Gastrocnemius medialis (tissue), 4 donors: ENCODE measurements at regions not wholly inside any gene's neighbourhood (a gene's known extent, or its start where the extent isn't known, plus 50 kb on each side); places are given as distances from the start of the nearest gene placed in this dataset.

Experiments used
- ATAC-seq, 2 donors: fragments of 150-250 bp; one replicate each; pipeline ENCODE4 v1.9.1; 2016
- DNase-seq, 2 donors: peaks; one replicate each; pipeline ENCODE4 v3.0.0-alpha.2; 2019
- H3K27ac ChIP-seq, 4 donors: fragments of 200-600 bp; sonication (generic); 1 replicate in 1 of 4; 2 replicates in 3 of 4; pipeline ENCODE4 v1.5.1; 2016 to 2018; ENCODE audit warnings: mild to moderate bottlenecking in 2 of 4, moderate library complexity in 1 of 4
- H3K27me3 ChIP-seq, 3 donors: fragments of 200-600 bp; sonication (generic) in 2 of 3; 1 replicate in 1 of 3; 2 replicates in 2 of 3; pipeline versions ENCODE4 v1.5.1 to v1.6.0; 2016 to 2019; ENCODE audit warnings: mild to moderate bottlenecking in 1 of 3, moderate library complexity in 1 of 3
- H3K36me3 ChIP-seq, 2 donors: fragments of 200-600 bp; sonication (generic) in 1 of 2; one replicate each; pipeline ENCODE4 v1.5.1; 2017 to 2018
- H3K4me1 ChIP-seq, 2 donors: fragments of 200-600 bp; sonication (generic) in 1 of 2; one replicate each; pipeline ENCODE4 v1.5.1; 2016 to 2017; ENCODE audit warnings: mild to moderate bottlenecking in 2 of 2
- H3K4me3 ChIP-seq, 4 donors: fragments of 200-600 bp; sonication (generic) in 3 of 4; 1 replicate in 1 of 4; 2 replicates in 3 of 4; pipeline ENCODE4 v1.5.1; 2016 to 2019; ENCODE audit warnings: mild to moderate bottlenecking in 2 of 4
- H3K9me3 ChIP-seq, 3 donors: fragments of 200-600 bp; sonication (generic) in 2 of 3; 1 replicate in 1 of 3; 2 replicates in 2 of 3; pipeline ENCODE4 v1.5.1; 2016 to 2019
- POLR2A ChIP-seq, 2 donors: fragments of 450-650 bp; IDR thresholded peaks; one replicate each; pipeline ENCODE4 v1.6.1; 2017; ENCODE audit warnings: antibody characterized with exemption in 2 of 2, mild to moderate bottlenecking in 2 of 2, moderate library complexity in 2 of 2
- in situ Hi-C, 4 donors: fragments of 200-750 bp; cut with MboI; loops; one replicate each; pipeline versions ENCODE4 v1.15.0 to v1.8.0; 2017; ENCODE audit warnings: low sequenced_read_pairs in 4 of 4
- intact Hi-C: fragments of 100-400 bp; cut with DNase I; formaldehyde crosslinking; loops from one replicate; pipeline ENCODE4 v1.15.1; 2023; ENCODE audit warnings: low total_unique reads
- TF ChIP-seq, protein P1 (sequence below), 5 experiments: fragments of 450-650 bp in 3 of 5; fragments of 200-600 bp in 2 of 5; sonication (generic) in 2 of 5; IDR thresholded peaks in 4 of 5; conservative IDR thresholded peaks in 1 of 5; 1 replicate in 4 of 5; 2 replicates in 1 of 5; pipeline ENCODE4 v1.5.1; 2016 to 2019; ENCODE audit warnings: antibody characterized with exemption in 5 of 5, mild to moderate bottlenecking in 3 of 5, moderate library complexity in 3 of 5

DNA sequence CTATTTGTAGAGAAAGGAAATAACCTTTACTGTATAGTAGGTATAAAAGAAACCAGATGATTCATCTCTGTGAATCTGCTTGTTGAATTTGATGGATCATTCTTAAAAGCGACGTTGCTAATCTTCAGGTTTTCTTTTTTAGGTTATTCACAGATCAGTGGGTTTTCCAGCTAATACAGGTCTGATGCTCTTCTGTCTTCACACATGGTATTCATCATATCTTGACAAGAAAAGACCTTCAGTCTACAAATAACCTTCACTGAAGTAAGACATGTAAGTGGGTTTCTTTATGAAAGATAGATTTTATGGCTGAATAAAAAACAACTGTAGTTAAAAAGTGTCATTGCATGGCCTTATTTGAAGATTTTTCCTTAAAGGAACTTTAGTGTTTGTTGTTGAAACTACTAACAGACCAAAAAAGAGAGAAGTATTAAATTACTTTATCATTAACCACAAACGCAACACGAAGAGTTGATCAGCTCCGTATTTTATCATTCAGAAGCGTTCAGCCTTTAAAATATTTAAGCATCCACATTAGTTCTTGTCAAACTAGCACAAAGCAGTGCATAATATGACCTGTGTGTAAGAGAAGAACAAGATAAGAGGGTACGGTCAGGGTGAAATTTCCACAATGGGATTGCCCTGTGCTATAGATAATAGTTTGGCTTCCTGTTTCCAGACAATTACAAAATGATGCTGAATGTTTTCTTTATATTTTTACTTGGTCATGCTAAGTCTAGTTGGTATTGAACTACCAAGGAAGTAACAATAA lies 299.5 kb downstream of the MZT1 start:
- Histone ChIP-seq H3K27ac (no peak overlapping the region), H3K9me3 (no peaks in the 10 kb centered on the region), H3K27me3 (no peaks in the 10 kb centered on the region), H3K4me3 (no peak overlapping the region), H3K36me3 (no peaks in the 10 kb centered on the region), H3K4me1 (no peaks in the 10 kb centered on the region)
- in situ Hi-C loops (no loop called here), intact Hi-C loops (no loop called here)
- TF ChIP-seq POLR2A (IDR thresholded peaks at IDR 0.05), result no peak
- TF ChIP-seq, protein P1, sequence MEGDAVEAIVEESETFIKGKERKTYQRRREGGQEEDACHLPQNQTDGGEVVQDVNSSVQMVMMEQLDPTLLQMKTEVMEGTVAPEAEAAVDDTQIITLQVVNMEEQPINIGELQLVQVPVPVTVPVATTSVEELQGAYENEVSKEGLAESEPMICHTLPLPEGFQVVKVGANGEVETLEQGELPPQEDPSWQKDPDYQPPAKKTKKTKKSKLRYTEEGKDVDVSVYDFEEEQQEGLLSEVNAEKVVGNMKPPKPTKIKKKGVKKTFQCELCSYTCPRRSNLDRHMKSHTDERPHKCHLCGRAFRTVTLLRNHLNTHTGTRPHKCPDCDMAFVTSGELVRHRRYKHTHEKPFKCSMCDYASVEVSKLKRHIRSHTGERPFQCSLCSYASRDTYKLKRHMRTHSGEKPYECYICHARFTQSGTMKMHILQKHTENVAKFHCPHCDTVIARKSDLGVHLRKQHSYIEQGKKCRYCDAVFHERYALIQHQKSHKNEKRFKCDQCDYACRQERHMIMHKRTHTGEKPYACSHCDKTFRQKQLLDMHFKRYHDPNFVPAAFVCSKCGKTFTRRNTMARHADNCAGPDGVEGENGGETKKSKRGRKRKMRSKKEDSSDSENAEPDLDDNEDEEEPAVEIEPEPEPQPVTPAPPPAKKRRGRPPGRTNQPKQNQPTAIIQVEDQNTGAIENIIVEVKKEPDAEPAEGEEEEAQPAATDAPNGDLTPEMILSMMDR (IDR thresholded peaks at IDR 0.05 in 4 of 5, conservative IDR thresholded peaks at IDR 0.05 in 1 of 5), result no peak
- no peak for DNase-seq
- ATAC-seq, result no peak

DNA sequence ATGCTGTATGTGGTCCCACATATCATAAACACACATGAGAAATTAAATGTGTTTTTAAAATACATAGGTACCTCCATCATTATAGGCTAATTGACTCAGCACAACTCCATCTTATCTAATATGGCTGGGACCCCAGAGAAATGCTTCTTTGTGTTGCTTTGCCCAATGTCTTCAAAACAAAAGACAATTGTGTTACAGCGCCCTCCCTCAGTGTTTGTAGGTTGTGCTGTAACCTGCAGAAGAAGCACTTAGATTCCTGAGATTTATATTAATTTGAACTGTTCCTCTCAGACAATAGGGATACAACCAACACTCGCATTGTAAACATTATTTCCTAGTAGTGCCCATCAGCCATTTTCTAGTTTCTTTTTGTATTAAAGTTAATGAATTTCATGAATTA lies 303.4 kb downstream of the MZT1 start:
- TF ChIP-seq, protein P1 (IDR thresholded peaks at IDR 0.05 in 4 of 5, conservative IDR thresholded peaks at IDR 0.05 in 1 of 5), result no peak
- no peak for TF ChIP-seq POLR2A (IDR thresholded peaks at IDR 0.05)
- H3K4me3 ChIP-seq, result no peak overlapping the region
- H3K9me3 ChIP-seq, result no peaks in the 10 kb centered on the region
- intact Hi-C loops, result no loop called here
- H3K27me3 ChIP-seq, result no peaks in the 10 kb centered on the region
- ATAC-seq (no peak), DNase-seq (no peak)
- no peaks in the 10 kb centered on the region for H3K36me3 ChIP-seq
- in situ Hi-C loops, result no loop called here
- H3K4me1 ChIP-seq, result no peaks in the 10 kb centered on the region
- no peak overlapping the region for H3K27ac ChIP-seq

DNA sequence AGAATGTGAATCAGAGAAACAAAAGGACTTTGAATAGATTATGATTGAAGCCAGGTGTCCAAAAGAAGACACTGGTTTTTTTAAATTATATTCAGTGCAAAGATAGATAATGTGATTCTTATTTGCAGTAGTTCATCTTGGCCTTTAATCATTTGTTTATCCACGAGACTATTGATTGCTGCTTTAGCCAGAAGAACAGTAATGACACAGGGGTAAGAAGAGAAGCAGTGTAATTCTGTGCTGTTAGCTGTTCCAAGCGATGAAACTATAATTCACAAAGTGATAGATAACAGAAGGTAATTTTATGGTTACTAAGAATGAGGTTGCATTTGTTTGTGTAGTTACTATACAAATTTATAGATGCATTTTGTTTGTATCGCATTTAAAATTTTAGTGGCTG lies 311.6 kb downstream of the MZT1 start:
- ATAC-seq (no peak), DNase-seq (no peak)
- Histone ChIP-seq H3K9me3 (no peaks in the 10 kb centered on the region), H3K27me3 (no peaks in the 10 kb centered on the region), H3K4me3 (no peak overlapping the region), H3K27ac (no peak overlapping the region), H3K36me3 (no peaks in the 10 kb centered on the region), H3K4me1 (no peaks in the 10 kb centered on the region)
- intact Hi-C loops, result no loop called here
- in situ Hi-C loops, result no loop called here
- TF ChIP-seq, protein P1 (IDR thresholded peaks at IDR 0.05 in 4 of 5, conservative IDR thresholded peaks at IDR 0.05 in 1 of 5), result no peak
- TF ChIP-seq POLR2A (IDR thresholded peaks at IDR 0.05), result no peak

DNA sequence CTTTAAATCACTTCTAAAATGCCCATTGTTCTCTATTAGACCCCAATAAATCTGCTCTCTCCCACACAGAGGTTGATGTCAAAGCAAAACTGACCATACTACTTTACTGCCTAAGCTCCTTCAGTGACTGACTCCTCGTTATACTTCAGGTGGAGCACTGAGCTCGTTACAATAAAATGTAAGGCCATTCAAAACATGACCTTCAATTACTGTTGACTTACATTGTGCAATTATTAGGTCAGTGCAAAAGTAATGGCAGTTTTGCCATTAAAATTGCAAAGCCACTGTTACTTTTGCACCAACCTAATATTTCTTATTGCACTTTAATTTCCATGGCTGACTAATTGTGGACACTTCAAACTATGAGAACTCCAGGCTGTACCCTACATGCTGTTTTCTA lies 314.9 kb downstream of the MZT1 start:
- TF ChIP-seq, protein P1 (IDR thresholded peaks at IDR 0.05 in 4 of 5, conservative IDR thresholded peaks at IDR 0.05 in 1 of 5), result no peak
- no peak for TF ChIP-seq POLR2A (IDR thresholded peaks at IDR 0.05)
- no peaks in the 10 kb centered on the region for H3K4me1 ChIP-seq
- intact Hi-C loops (no loop called here), in situ Hi-C loops (no loop called here)
- ATAC-seq, result no peak
- no peak for DNase-seq
- H3K27ac ChIP-seq, result no peak overlapping the region
- H3K36me3 ChIP-seq, result no peaks in the 10 kb centered on the region
- no peaks in the 10 kb centered on the region for H3K9me3 ChIP-seq
- no peaks in the 10 kb centered on the region for H3K27me3 ChIP-seq
- H3K4me3 ChIP-seq, result no peak overlapping the region

DNA sequence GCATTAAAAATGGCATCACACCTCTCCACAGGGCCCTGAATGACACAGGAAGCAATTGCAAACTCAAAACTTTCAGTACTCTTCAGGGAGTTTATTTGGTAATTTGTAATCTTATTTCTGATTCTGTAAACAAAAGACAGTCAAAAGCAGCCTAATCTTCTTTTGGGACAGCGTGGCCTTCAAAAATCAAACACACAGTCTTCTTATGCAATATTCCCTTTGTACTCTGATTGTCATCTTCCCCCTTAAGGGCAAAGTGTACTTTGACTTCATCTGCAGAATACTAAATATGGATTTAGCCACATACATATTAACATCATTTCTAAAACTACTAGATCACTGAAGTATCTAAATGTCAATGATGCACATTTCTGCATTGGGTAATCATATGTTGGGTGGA lies 322.0 kb downstream of the MZT1 start:
- H3K4me3 ChIP-seq, result no peak overlapping the region
- in situ Hi-C loops (no loop called here), intact Hi-C loops (no loop called here)
- TF ChIP-seq, protein P1 (IDR thresholded peaks at IDR 0.05 in 4 of 5, conservative IDR thresholded peaks at IDR 0.05 in 1 of 5), result no peak
- no peak for TF ChIP-seq POLR2A (IDR thresholded peaks at IDR 0.05)
- H3K36me3 ChIP-seq, result no peaks in the 10 kb centered on the region
- no peaks in the 10 kb centered on the region for H3K27me3 ChIP-seq
- no peaks in the 10 kb centered on the region for H3K4me1 ChIP-seq
- H3K27ac ChIP-seq, result no peak overlapping the region
- DNase-seq (no peak), ATAC-seq (no peak)
- no peaks in the 10 kb centered on the region for H3K9me3 ChIP-seq
